ENCODE measurements at regions not wholly inside any gene's neighbourhood (a gene's known extent, or its start where the extent isn't known, plus 50 kb on each side); places are given as distances from the start of the nearest gene placed in this dataset.

- DNase-seq (ENCODE audit: extremely low read depth, low read depth) = no peak
- TF ChIP-seq CTCF (IDR thresholded peaks at IDR 0.05; ENCODE audit: low read depth, low read length, missing control alignments) = no peak
- no peak overlapping the region for H3K4me3 ChIP-seq (replicated peaks; ENCODE audit: low read depth, low read length)
Observed at GRCh38 chr10:108789336-108789735, 1134.0 kb downstream of the XPNPEP1 start.

GRCh38 chr10:108788891-108789290 lies 1134.4 kb downstream of the XPNPEP1 start:
- no peak overlapping the region for H3K4me3 ChIP-seq (replicated peaks; ENCODE audit: low read depth, low read length)
- no peak for DNase-seq (ENCODE audit: extremely low read depth, low read depth)
- TF ChIP-seq CTCF (IDR thresholded peaks at IDR 0.05; ENCODE audit: low read depth, low read length, missing control alignments) = no peak

GRCh38 chr10:108787932-108788331 lies 1135.4 kb downstream of the XPNPEP1 start:
- no peak for DNase-seq (ENCODE audit: extremely low read depth, low read depth)
- TF ChIP-seq CTCF (IDR thresholded peaks at IDR 0.05; ENCODE audit: low read depth, low read length, missing control alignments) = no peak
- no peak overlapping the region for H3K4me3 ChIP-seq (replicated peaks; ENCODE audit: low read depth, low read length)

GRCh38 chr10:108785011-108785410 lies 1138.3 kb downstream of the XPNPEP1 start:
- H3K4me3 ChIP-seq (replicated peaks; ENCODE audit: low read depth, low read length) = no peak overlapping the region
- no peak for TF ChIP-seq CTCF (IDR thresholded peaks at IDR 0.05; ENCODE audit: low read depth, low read length, missing control alignments)
- DNase-seq (ENCODE audit: extremely low read depth, low read depth) = no peak

GRCh38 chr10:108784534-108784933 lies 1138.8 kb downstream of the XPNPEP1 start:
- no peak overlapping the region for H3K4me3 ChIP-seq (replicated peaks; ENCODE audit: low read depth, low read length)
- DNase-seq (ENCODE audit: extremely low read depth, low read depth) = no peak
- TF ChIP-seq CTCF (IDR thresholded peaks at IDR 0.05; ENCODE audit: low read depth, low read length, missing control alignments) = no peak

GRCh38 chr10:108783897-108784296 lies 1139.4 kb downstream of the XPNPEP1 start:
- peak; percentile 44 for TF ChIP-seq CTCF (IDR thresholded peaks at IDR 0.05; ENCODE audit: low read depth, low read length, missing control alignments)
- peak; percentile 57 for DNase-seq (ENCODE audit: extremely low read depth, low read depth)
- no peak overlapping the region for H3K4me3 ChIP-seq (replicated peaks; ENCODE audit: low read depth, low read length)

- no peak for DNase-seq (ENCODE audit: extremely low read depth, low read depth)
- TF ChIP-seq CTCF (IDR thresholded peaks at IDR 0.05; ENCODE audit: low read depth, low read length, missing control alignments) = no peak
Observed at GRCh38 chr10:108782411-108782810, 1140.9 kb downstream of the XPNPEP1 start.

More at GRCh38 chr10:108782411-108782810, 1140.9 kb downstream of the XPNPEP1 start:
- no peak overlapping the region for H3K4me3 ChIP-seq (replicated peaks; ENCODE audit: low read depth, low read length)
